ENCODE measurements at regions not wholly inside any gene's neighbourhood (a gene's known extent, or its start where the extent isn't known, plus 50 kb on each side); places are given as distances from the start of the nearest gene placed in this dataset.

DNA sequence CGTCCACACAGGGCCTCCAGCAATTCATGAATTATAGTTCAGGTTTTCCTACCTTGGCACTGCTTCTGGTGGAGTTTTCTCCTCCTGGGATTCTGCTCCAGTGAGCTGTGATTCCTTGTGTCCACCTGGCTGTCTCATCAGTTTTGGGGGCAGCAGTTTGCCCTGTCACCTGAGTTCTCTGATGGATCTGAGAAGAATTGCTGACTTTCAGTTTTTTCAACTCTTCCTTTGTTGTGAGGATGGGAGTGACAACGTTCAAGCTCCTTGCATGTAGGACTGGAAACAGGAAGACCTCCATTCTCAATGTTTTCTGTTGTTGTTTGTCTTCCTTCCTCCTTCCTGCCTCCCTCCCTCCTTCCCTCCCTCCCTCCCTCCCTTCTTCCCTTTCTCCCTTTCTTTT is 359.0 kb downstream of the TSN start:
- no peak for DNase-seq (ENCODE audit: low read depth)

DNA sequence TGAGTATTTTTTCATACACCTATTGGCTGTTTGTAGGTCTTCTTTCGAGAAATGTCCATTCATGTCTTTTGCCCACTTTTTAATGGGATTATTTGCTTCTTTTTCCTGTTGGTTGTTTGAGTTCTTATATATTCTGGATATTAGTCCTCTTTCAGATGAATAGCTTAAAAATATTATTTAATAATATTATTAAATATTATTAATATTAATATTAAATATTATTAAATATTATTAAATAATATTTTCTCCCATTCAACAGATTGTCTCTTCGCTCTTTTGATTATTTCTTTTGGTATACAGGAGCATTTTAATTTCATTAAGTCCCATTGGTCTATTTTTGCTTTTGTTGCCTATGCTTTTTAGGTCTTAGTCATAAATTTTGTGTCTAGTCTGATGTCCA is 361.9 kb downstream of the TSN start:
- no peak for DNase-seq (ENCODE audit: low read depth)

DNA sequence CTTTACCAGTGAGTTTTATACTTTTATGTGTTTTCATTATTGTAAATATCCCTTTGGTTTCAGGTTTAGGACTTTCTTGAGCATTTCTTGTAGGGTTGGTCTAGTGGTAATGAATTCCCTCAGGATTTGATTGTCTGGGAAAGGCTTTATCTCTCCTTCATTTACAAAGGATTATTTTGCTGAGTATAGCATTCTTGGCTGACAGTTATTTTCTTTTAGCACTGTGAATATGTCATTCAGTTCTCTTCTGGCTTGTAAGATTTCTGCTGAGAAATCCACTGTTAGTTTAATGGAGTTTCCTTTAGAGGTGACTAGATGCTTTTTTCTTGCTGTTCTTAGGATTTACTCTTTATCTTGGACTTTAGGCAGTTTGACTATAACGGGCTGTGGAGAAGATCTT is 373.9 kb downstream of the TSN start:
- no peak for DNase-seq (ENCODE audit: low read depth)

GRCh38 chr2:122132147-122132691 is 376.8 kb downstream of the TSN start:
- DNase-seq (ENCODE audit: low read depth), result no peak

DNA sequence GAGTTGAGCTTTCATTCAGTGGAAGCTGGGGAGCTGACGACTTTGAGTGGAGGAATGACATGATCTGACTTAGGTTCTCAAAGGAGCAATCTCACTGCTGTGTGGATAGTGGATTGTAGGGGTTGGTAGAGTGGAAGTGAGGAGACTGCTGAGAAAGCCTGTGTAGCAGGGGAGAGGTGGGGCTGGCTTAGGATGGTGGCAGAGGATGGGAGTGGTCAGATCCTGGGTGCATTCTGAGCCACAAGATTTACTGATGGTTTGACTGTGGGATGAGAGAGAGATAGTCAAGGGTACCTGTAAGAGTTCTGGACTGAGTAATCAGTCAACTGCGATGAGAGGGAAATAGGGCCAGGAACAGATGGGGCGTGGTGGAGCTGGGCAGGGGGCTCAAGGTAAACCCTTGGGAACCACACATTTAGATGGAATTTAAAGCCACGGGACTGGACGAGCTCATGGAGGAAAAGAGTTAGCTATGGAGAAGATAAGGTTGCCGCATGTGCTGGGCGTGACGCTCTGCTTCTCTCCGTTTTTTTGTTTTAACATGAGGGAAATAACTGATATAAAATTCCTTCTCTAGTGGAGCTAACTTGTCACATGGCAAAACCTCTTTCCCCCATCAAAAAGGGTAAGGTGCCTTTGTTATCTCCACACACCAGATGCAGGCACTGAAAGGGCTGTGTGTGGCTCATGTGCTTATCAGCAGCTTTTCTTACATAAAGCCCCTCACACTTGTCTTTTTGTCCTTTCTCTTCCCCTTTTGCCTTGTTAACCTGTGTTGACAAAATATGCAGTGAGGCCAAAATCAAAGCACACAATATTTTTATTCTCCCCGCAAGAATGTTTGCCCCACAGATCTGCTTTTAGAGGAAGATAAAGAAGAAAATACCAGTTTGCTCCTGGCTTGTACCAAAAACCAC is 379.8 kb downstream of the TSN start:
- DNase-seq (ENCODE audit: low read depth), result no peak

- no peak for DNase-seq (ENCODE audit: low read depth)
Measured at GRCh38 chr2:122136056-122136455, 380.6 kb downstream of the TSN start.

DNA sequence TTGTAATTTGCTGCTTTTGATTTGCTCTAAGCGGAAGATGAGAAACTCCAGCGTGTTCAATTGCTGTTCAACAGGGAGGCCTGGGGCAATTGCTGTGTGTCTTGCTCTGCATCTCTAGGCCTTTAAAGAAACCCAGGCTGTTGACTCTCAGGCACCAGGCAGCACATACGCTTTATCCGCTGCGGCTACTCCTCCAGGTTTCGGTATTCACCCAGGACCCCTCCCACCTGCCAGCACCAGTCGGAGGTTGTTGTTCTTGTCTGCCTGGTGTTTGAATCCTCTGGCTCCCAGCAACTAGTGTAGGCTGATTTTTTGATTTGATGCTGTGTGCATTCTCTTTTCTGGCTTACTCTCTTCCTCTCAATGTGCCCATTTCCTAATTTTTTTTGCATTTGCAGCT is 383.1 kb downstream of the TSN start:
- DNase-seq (ENCODE audit: low read depth), result no peak

DNA sequence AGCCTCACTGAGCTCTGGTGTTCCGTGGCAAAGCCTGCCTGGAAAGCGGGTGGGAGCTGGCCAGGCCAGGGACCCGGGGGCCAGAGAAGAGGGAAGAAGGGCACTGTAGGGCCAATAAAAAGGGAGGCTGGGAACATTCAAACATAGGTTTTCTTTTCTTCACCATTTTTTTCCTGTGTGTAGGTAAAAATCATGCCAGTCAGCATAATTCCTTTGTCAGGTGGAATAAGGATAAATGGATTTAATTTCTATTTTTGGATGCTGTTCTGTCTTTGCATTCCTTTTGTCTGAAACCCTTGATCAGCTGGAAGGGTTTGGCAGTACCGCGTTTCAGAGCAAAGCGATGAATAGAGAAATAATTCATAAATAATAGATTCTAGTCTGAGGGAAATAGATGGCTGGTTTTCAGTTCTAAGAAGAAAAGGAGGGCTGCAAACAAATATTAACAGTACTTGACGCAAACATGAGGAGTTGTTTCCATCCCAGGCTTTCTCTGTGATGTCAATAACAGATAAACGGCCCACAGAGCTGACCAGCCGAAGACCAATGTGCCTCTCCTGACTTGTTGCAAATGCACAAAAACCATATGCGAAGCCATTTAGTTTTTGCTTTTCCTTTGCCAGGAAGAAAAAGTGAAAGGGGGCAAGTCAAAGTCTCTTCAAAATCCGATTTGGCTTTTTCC is 384.4 kb downstream of the TSN start:
- DNase-seq (ENCODE audit: low read depth), result no peak

DNA sequence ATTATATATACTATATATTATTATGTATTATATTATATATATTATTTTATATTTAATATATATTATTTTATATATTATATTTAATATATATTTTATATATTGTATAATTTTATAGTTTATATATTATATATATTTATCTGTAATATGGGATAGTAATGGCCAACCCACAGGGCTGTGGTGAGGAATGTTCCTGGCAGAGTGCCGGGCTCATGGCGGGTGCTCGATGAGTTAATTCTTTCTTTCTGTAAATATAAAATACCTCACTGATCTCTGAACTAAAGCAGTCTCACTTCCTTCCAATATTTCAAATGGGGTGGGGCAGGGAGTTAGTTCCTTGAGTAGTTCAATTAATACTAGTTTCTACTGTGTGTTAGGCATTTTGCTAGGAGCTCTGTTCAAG is 389.4 kb downstream of the TSN start:
- no peak for DNase-seq (ENCODE audit: low read depth)

DNA sequence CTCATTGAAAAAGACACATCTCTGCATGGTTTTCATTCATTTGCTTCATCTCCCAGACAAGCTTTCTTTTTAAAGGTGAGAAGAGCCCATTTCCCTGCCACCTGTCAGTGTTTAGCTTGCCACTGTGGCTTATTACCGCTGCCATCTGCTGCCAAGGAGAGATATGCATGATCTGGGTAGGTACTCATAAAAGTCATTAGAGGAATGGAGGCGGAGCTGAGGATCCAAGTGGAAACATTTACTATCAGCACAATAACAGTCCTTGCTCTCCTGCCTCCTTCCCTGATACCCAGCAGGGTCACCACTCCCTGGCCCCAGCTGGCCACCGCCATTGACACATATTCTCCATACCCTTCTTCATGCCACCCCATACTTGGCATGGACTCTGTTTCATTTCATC is 390.4 kb downstream of the TSN start:
- DNase-seq (ENCODE audit: low read depth), result no peak

- no peak for DNase-seq (ENCODE audit: low read depth)
Measured at GRCh38 chr2:122148128-122148767, 392.8 kb downstream of the TSN start.

DNA sequence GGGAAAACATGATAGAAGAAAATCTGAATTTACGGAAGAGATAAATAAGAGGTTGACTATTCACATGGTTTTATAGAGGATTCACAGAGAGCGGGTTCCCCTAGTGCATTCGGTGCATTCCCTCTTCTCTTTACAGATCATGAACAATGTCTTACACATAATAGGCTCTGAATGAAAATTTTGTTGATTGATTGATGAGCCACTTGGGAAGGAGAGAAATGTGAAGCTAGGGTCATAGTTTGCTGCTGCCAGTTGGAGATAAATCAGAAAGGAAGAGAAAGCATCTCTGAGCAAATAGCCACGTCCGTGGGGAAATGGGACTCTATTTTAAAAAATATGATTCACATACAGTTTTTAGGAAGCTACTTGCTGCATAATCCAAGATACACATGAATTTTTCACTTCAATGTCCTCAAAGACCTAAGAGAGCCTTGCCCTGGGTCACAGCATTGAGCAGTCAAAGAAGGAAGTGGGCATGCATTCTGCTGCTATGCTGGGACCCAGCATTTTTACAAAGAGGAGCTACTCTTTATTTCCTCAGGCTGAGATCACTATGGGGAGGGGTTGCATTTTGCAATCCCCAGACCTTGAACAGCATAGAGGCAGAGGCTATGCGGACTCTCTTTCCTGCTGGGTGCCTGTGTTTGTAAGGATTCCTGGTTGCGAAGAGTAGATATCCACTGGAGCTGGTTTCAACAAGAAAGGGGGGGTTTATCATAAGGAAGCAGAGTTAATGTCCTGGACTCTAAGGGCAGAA is 395.3 kb downstream of the TSN start:
- DNase-seq (ENCODE audit: low read depth), result no peak

- no peak for DNase-seq (ENCODE audit: low read depth)
Measured at GRCh38 chr2:122152571-122152970, 397.1 kb downstream of the TSN start.

DNA sequence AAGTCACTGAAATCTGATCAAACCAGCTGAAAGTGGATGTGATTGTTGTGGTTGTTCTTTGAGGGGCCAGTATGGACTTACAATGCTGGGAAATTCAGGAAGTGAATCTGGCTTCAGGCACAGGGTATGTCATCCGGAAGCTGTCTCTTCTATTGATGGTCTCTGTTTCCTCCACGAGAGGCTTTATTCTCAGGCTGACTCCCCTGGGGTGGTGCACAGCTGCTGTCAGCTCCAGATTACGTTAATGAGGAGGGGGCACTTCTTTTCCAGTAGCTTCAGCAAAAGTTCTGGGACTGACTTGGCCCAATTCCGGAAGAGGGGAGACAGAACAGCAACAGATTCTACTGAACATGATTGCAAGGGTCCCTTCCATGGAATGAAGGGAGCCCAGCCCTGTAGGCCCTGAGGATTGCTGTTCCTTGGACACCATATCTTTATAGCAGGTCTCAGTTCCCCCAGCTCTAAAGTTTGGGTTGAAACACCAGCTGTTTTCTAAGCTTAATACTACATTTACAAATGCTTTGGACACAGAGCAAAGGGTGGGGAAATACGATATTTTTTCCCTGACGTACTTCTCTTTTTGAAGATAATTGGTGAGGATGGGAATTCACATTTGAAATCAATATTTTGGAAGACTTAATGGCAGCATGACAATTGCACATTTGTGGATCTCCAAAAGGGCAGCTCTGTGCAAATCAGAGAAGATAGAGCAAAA is 400.9 kb downstream of the TSN start:
- no peak for DNase-seq (ENCODE audit: low read depth)

- no peak for DNase-seq (ENCODE audit: low read depth)
Measured at GRCh38 chr2:122157158-122157557, 401.7 kb downstream of the TSN start.

- no peak for DNase-seq (ENCODE audit: low read depth)
Measured at GRCh38 chr2:122163617-122164016, 408.2 kb downstream of the TSN start.

DNA sequence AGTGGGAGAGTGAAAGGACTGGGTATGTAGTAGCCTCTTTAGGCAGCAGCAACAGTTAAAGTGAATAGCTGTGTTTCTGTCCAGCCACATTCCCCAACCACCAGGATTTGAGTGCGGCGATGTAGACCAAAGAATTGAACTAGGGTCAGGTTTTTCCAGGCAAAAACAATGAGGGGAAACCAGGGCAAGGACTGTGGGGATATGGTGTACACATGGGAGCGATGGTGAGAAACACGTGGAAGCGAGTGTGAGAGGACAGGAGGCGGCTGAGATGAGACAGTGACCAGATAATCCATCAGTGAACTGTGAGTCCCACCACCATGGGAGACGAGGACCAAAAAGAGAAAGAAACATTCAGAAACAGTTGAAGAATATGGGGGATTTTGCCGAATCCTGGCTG is 409.5 kb downstream of the TSN start:
- DNase-seq (ENCODE audit: low read depth), result no peak

- DNase-seq (ENCODE audit: low read depth), result no peak
Measured at GRCh38 chr2:122166820-122167219, 411.4 kb downstream of the TSN start.

- no peak for DNase-seq (ENCODE audit: low read depth)
Measured at GRCh38 chr2:122167515-122167914, 412.1 kb downstream of the TSN start.

- DNase-seq (ENCODE audit: low read depth), result no peak
Measured at GRCh38 chr2:122168799-122169198, 413.3 kb downstream of the TSN start.

DNA sequence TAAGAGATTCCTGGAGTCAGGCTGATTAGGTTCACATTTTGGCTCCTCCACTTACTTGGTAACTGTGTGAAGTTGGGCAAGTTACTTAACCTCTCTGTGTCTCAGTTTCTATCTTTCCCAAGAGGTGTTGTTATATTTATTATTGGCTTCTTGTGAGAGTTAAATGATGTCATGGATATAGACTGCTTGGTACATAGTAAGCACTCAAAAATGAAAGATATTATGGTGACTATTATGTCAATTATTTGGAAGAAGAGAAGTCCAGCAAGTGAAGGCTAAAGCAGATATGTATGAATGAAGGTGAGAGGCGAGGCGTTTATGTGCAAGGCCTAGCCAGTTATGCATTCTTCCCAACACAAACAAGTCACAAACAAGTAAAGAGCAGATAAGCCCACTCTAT is 417.4 kb downstream of the TSN start:
- no peak for DNase-seq (ENCODE audit: low read depth)

Data from stimulated activated CD8-positive, alpha-beta memory T cell treated with anti-CD3 and anti-CD28 coated beads, Interleukin-4, amount 100 ng/mL, for 24 hours (primary cell).